ENCODE measurements at regions not wholly inside any gene's neighbourhood (a gene's known extent, or its start where the extent isn't known, plus 50 kb on each side); places are given as distances from the start of the nearest gene placed in this dataset.
"Not testable (repeated sequence)": the region's sequence is repeated elsewhere in the genome, so short reads cannot be mapped to it uniquely, and the experiment has no call there.

DNA sequence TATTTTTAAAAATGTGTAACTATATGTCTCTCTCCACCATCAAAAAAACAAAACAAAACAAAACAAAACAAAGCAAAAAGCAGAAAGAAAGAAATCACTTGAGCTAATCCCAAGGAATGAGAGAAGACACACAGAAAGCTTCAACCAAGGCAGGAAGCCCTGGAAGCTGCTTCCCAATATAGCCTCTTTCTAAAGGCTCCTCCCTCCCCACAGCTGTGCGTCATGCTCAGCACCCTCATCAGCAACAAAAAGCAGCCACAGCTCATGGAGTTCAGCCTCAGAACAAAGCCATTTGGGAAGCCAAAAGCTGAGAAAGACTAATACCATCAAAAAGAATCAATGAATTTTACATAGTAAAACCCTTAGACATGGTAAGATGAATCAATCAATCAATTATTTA lies 501.6 kb upstream of the SMIM31 start:
- no peak for TF ChIP-seq CTCF (IDR thresholded peaks at IDR 0.05; ENCODE audit: extremely low read depth, missing control alignments)
- no peak for DNase-seq (ENCODE audit: low spot score)

DNA sequence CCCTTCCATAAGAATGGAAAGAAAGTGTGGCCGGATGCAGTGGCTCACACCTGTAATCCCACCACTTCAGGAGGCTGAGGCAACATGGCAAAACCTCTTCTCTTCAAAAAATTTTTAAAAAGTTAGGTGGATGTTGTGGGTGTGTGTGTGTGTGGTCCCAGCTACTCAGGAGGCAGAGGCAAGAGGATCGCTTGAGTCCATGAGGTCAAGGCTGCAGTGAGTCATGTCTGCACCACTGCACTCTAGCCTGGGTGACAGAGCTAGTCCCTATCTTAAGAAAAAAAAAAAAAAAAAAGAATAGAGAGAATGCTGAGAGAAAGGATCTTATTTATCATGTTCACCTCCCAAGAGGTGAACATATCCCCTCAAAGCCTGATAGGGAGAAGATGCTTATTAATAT lies 492.1 kb upstream of the SMIM31 start:
- TF ChIP-seq CTCF (IDR thresholded peaks at IDR 0.05; ENCODE audit: extremely low read depth, missing control alignments): no peak

DNA sequence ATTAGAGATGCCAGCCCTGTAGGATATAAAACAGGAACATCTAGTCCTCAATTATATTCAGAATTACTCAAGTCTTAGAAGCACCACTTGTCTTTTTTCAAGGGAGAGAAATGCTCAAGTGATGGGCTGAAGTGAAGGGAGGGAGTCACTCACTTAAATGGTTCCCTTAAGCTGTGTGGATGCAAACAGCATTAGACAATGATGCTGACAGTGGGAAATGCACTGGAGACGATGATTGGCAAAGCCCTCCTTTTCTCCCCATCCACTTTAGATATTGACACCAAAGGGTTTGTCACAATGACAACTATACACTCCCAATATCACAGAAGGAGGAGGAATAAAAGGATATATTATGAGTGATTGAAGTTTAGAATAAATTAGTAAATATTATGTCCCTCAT lies 491.4 kb upstream of the SMIM31 start:
- not testable (repeated sequence) for DNase-seq (ENCODE audit: low spot score)

More for the DNA sequence above, 492.1 kb upstream of the SMIM31 start:
- no peak for DNase-seq (ENCODE audit: low spot score)

GRCh38 chr4:164277414-164277813 lies 476.5 kb upstream of the SMIM31 start:
- not testable (repeated sequence) for DNase-seq (ENCODE audit: low spot score)

DNA sequence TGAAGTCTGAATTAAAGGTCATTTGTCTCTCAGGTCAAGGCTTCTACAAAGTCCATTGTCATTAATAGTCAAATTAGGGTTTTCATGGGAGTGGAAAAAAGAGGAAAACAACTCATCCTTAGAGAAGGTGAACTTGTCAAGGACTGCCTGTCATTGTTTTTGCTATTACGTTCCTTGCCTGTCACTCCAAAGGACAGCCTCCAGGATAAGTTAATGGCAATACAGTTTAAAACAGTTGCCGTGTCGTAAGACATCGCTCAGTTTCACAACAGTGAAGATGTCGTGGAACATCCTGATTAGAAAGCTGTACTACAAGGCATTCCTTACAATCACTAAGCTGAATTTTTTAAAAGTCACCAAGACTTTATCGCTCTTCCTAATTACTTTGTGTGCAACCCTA lies 466.8 kb upstream of the SMIM31 start:
- TF ChIP-seq CTCF (IDR thresholded peaks at IDR 0.05; ENCODE audit: extremely low read depth, missing control alignments): no peak
- DNase-seq (ENCODE audit: low spot score): no peak

DNA sequence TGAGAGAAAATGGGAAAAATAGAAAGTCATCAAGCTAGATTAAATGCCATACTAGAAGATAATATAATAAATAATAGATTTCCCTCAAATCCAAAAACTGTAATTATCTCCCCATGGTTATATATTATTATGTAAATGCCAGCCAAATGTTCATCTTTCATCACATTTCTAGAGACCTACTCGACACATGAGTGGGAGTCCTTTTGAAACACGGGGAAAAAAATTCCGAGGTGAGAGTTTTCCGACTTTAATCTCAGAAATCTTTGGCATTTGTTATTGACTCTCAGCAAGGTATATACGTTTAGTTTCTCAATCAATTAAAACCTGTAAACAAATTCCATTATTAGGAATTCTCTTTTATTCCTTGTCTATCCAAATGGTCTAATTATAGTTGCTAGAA lies 465.4 kb upstream of the SMIM31 start:
- no peak for TF ChIP-seq CTCF (IDR thresholded peaks at IDR 0.05; ENCODE audit: extremely low read depth, missing control alignments)
- DNase-seq (ENCODE audit: low spot score): no peak

- no peak for TF ChIP-seq CTCF (IDR thresholded peaks at IDR 0.05; ENCODE audit: extremely low read depth, missing control alignments)
These were observed 460.7 kb upstream of the SMIM31 start for GRCh38 chr4:164293203-164293602.

GRCh38 chr4:164293743-164294142 lies 460.2 kb upstream of the SMIM31 start:
- DNase-seq (ENCODE audit: low spot score): no peak
- TF ChIP-seq CTCF (IDR thresholded peaks at IDR 0.05; ENCODE audit: extremely low read depth, missing control alignments): no peak

More at GRCh38 chr4:164293203-164293602, 460.7 kb upstream of the SMIM31 start:
- DNase-seq (ENCODE audit: low spot score): no peak

GRCh38 chr4:164301430-164301829 lies 452.5 kb upstream of the SMIM31 start:
- no peak for DNase-seq (ENCODE audit: low spot score)
- no peak for TF ChIP-seq CTCF (IDR thresholded peaks at IDR 0.05; ENCODE audit: extremely low read depth, missing control alignments)
